Upper lobe of right lung (tissue), 1 donor: ENCODE measurements at regions not wholly inside any gene's neighbourhood (a gene's known extent, or its start where the extent isn't known, plus 50 kb on each side); places are given as distances from the start of the nearest gene placed in this dataset.

Experiments used
- ATAC-seq: fragments of 200-7000 bp; cut with Tn5 transposase; one replicate; pipeline ENCODE4 v1.9.1; 2020; ENCODE audit warnings: mild to moderate bottlenecking, moderate library complexity
- DNase-seq: peaks from one replicate; pipeline ENCODE4 v3.0.0-alpha.2; 2020
- H3K27ac ChIP-seq: fragments of 200-600 bp; one replicate; pipeline ENCODE4 v1.8.0; 2022
- H3K27me3 ChIP-seq: fragments of 200-600 bp; one replicate; pipeline ENCODE4 v1.8.0; 2022; ENCODE audit warnings: mild to moderate bottlenecking
- H3K36me3 ChIP-seq: fragments of 200-600 bp; one replicate; pipeline ENCODE4 v1.8.0; 2022
- H3K4me1 ChIP-seq: fragments of 200-600 bp; one replicate; pipeline ENCODE4 v1.8.0; 2022
- H3K4me3 ChIP-seq: fragments of 200-600 bp; one replicate; pipeline ENCODE4 v1.8.0; 2022; ENCODE audit warnings: mild to moderate bottlenecking
- H3K9me3 ChIP-seq: fragments of 200-600 bp; one replicate; pipeline ENCODE4 v1.8.0; 2022
- CTCF ChIP-seq: fragments of 200-600 bp; IDR thresholded peaks from one replicate; pipeline ENCODE4 v1.8.0; 2022; ENCODE audit warnings: antibody characterized with exemption
- intact Hi-C: fragments of 100-400 bp; cut with DNase I; formaldehyde crosslinking; loops from one replicate; pipeline ENCODE4 v1.11.0; 2022
- donor health status: DM: no; HTN: yes; CAD: no; lungs with severe emphysema.

- no peaks in the 10 kb centered on the region for H3K4me1 ChIP-seq
- H3K4me3 ChIP-seq, result no peak overlapping the region
- TF ChIP-seq CTCF, result no peak
- no peaks in the 10 kb centered on the region for H3K36me3 ChIP-seq
- intact Hi-C loops, result no loop called here
- no peaks in the 10 kb centered on the region for H3K9me3 ChIP-seq
- ATAC-seq (no peak), DNase-seq (no peak)
- H3K27ac ChIP-seq, result no peak overlapping the region
- H3K27me3 ChIP-seq, result no peaks in the 10 kb centered on the region
These were observed 281.3 kb downstream of the DIPK2A start for GRCh38 chr3:144252896-144253295.

GRCh38 chr3:144257381-144257780, 285.8 kb downstream of the DIPK2A start:
- intact Hi-C loops, result no loop called here
- ATAC-seq (no peak), DNase-seq (no peak)
- Histone ChIP-seq H3K27ac (no peak overlapping the region), H3K4me1 (no peaks in the 10 kb centered on the region), H3K9me3 (no peaks in the 10 kb centered on the region), H3K4me3 (no peak overlapping the region), H3K36me3 (no peaks in the 10 kb centered on the region), H3K27me3 (no peaks in the 10 kb centered on the region)
- TF ChIP-seq CTCF, result no peak

GRCh38 chr3:144259267-144259666, 287.6 kb downstream of the DIPK2A start:
- ATAC-seq (no peak), DNase-seq (no peak)
- no peak overlapping the region for H3K27ac ChIP-seq
- intact Hi-C loops, result no loop called here
- H3K36me3 ChIP-seq, result no peaks in the 10 kb centered on the region
- H3K4me1 ChIP-seq, result no peaks in the 10 kb centered on the region
- TF ChIP-seq CTCF, result no peak
- no peaks in the 10 kb centered on the region for H3K9me3 ChIP-seq
- no peak overlapping the region for H3K4me3 ChIP-seq
- no peaks in the 10 kb centered on the region for H3K27me3 ChIP-seq

DNA sequence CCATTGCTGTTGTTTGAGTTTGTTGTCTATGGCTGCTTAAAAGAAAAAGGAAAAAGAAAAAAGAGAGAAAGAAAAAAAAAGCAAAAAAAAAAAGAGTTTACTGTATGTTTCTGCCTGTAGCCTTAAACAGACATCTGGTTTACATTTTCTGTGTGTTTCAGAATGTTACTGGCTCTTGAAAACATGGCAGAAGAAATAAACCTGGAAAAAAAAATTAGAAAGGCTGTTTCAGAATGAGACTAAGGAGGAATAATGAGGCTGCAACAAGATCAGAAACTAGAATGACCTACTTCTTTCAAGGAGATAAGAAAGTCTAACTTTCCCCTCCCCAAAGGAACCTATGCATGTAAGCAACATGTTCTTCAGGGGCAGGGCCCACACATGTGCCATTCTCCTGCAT, 292.1 kb downstream of the DIPK2A start:
- Histone ChIP-seq H3K27ac (no peak overlapping the region), H3K36me3 (no peaks in the 10 kb centered on the region), H3K9me3 (no peaks in the 10 kb centered on the region), H3K27me3 (no peaks in the 10 kb centered on the region), H3K4me1 (no peaks in the 10 kb centered on the region), H3K4me3 (no peak overlapping the region)
- intact Hi-C loops, result no loop called here
- ATAC-seq (no peak), DNase-seq (no peak)
- no peak for TF ChIP-seq CTCF

GRCh38 chr3:144264350-144264749, 292.7 kb downstream of the DIPK2A start:
- no peaks in the 10 kb centered on the region for H3K9me3 ChIP-seq
- no peak for TF ChIP-seq CTCF
- intact Hi-C loops, result no loop called here
- ATAC-seq (no peak), DNase-seq (no peak)
- no peak overlapping the region for H3K27ac ChIP-seq
- no peaks in the 10 kb centered on the region for H3K4me1 ChIP-seq
- no peaks in the 10 kb centered on the region for H3K27me3 ChIP-seq
- no peaks in the 10 kb centered on the region for H3K36me3 ChIP-seq
- H3K4me3 ChIP-seq, result no peak overlapping the region

DNA sequence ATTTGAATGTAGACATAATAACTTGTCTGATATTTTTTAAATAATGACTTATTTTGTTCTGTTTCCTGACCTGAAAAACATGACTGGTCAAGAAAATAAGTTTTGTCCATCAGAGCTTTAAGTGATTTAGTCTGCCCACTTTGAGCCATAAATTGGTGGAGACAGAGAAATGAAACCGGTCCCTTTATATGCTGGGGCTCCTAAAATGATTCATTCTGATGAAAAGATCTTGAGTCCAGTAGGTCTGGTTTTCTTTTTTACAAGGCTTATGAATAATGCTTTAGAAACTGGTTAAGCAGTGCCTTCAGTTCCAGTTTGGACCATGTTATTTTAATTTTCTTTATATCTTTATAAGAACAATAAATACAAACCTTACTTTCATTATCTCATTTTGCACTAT, 293.2 kb downstream of the DIPK2A start:
- no peak for ATAC-seq
- intact Hi-C loops, result no loop called here
- no peak for DNase-seq
- no peak overlapping the region for H3K4me3 ChIP-seq
- H3K27ac ChIP-seq, result no peak overlapping the region
- H3K27me3 ChIP-seq, result no peaks in the 10 kb centered on the region
- no peaks in the 10 kb centered on the region for H3K4me1 ChIP-seq
- no peak for TF ChIP-seq CTCF
- no peaks in the 10 kb centered on the region for H3K9me3 ChIP-seq
- no peaks in the 10 kb centered on the region for H3K36me3 ChIP-seq
